GM23338 (cell line): ENCODE measurements at regions not wholly inside any gene's neighbourhood (a gene's known extent, or its start where the extent isn't known, plus 50 kb on each side); places are given as distances from the start of the nearest gene placed in this dataset.

ENCODE experiments used
- ATAC-seq: fragments of 200-7000 bp; cut with Tn5 transposase; 3 replicates; pipeline ENCODE4 v1.9.1; 2020
- DNase-seq: peaks from one replicate; pipeline ENCODE4 v3.0.0-alpha.2; 2015; ENCODE audit warnings: low spot score
- H2AFZ ChIP-seq: fragments of 200-600 bp; sonication (generic); 2 replicates; pipeline ENCODE4 v1.8.0; 2016; ENCODE audit warnings: antibody characterized with exemption, mild to moderate bottlenecking, moderate library complexity
- H3F3A ChIP-seq: fragments of 200-600 bp; sonication (generic); replicated peaks from 2 replicates; pipeline ENCODE4 v1.8.0; 2017; ENCODE audit warnings: antibody characterized with exemption, mixed run types, low read depth
- H3K27ac ChIP-seq: fragments of 200-600 bp; sonication (generic); 2 replicates; pipeline ENCODE4 v1.6.1; 2016; ENCODE audit warnings: low read depth
- H3K27me3 ChIP-seq: fragments of 200-600 bp; sonication (generic); 2 replicates; pipeline ENCODE4 v1.8.0; 2016; ENCODE audit warnings: mild to moderate bottlenecking, mixed run types, moderate library complexity; ENCODE audit not compliant: insufficient read depth
- H3K36me3 ChIP-seq: fragments of 200-600 bp; sonication (generic); 2 replicates; pipeline ENCODE4 v1.8.0; 2016; ENCODE audit warnings: mild to moderate bottlenecking; ENCODE audit not compliant: insufficient read depth
- H3K4me1 ChIP-seq: fragments of 200-600 bp; sonication (generic); 2 replicates; pipeline ENCODE4 v1.8.0; 2016; ENCODE audit warnings: mild to moderate bottlenecking, moderate library complexity; ENCODE audit not compliant: insufficient read depth
- H3K4me2 ChIP-seq: fragments of 200-600 bp; sonication (generic); 2 replicates; pipeline ENCODE4 v1.7.1; 2017; ENCODE audit warnings: mixed run types
- H3K4me3 ChIP-seq: fragments of 200-600 bp; sonication (generic); 2 replicates; pipeline ENCODE4 v1.6.1; 2016; ENCODE audit warnings: mixed run types
- H3K79me2 ChIP-seq: fragments of 200-600 bp; sonication (generic); replicated peaks from 2 replicates; pipeline ENCODE4 v1.8.0; 2017; ENCODE audit warnings: mild to moderate bottlenecking; ENCODE audit not compliant: insufficient read depth
- H3K9me2 ChIP-seq: fragments of 200-600 bp; sonication (generic); 2 replicates; pipeline ENCODE4 v1.8.0; 2017; ENCODE audit not compliant: insufficient read depth
- H4K20me1 ChIP-seq: fragments of 200-600 bp; sonication (generic); replicated peaks from 2 replicates; pipeline ENCODE4 v1.8.0; 2017; ENCODE audit warnings: mild to moderate bottlenecking; ENCODE audit not compliant: insufficient read depth
- H3K27ac Mint-ChIP-seq: 2 replicates; pipeline ENCODE4 v1.8.0; 2020; ENCODE audit warnings: inconsistent platforms, mild to moderate bottlenecking, moderate library complexity, mixed read lengths
- H3K27me3 Mint-ChIP-seq: 3 replicates; pipeline ENCODE4 v1.8.0; 2022; ENCODE audit warnings: low read depth, mild to moderate bottlenecking, moderate library complexity, mixed read lengths, inconsistent platforms; ENCODE audit not compliant: insufficient read depth, poor library complexity
- H3K36me3 Mint-ChIP-seq: 3 replicates; pipeline ENCODE4 v1.8.0; 2021; ENCODE audit warnings: low read depth, mild to moderate bottlenecking, inconsistent platforms, moderate library complexity, mixed read lengths
- H3K4me1 Mint-ChIP-seq: 3 replicates; pipeline ENCODE4 v1.8.0; 2020; ENCODE audit warnings: mild to moderate bottlenecking, inconsistent platforms, mixed read lengths
- H3K4me3 Mint-ChIP-seq: 3 replicates; pipeline ENCODE4 v1.8.0; 2021; ENCODE audit warnings: moderate library complexity, mild to moderate bottlenecking, inconsistent platforms, mixed read lengths
- H3K9me3 Mint-ChIP-seq: 3 replicates; pipeline ENCODE4 v1.8.0; 2020; ENCODE audit warnings: moderate library complexity, mild to moderate bottlenecking, inconsistent platforms, mixed read lengths
- CREB1 ChIP-seq: fragments of 250-450 bp; sonication (Bioruptor Pico); IDR thresholded peaks from 2 replicates; pipeline ENCODE4 v1.5.0; 2020; ENCODE audit warnings: low read depth, mild to moderate bottlenecking, moderate library complexity
- CTCF ChIP-seq, 2 experiments: fragments of 200-600 bp in 1 of 2; sonication (generic) in 1 of 2; conservative IDR thresholded peaks; 2 replicates each; pipeline versions ENCODE4 v1.5.1 to v1.6.1; 2016 to 2017; ENCODE audit warnings: antibody characterized with exemption in 2 of 2, low read depth in 2 of 2, mild to moderate bottlenecking in 2 of 2, moderate library complexity in 1 of 2
- ETS1 ChIP-seq: IDR thresholded peaks from 2 replicates; pipeline ENCODE4 v1.6.1; 2016; ENCODE audit warnings: antibody characterized with exemption
- EZH2 ChIP-seq: fragments of 200-600 bp; sonication (generic); IDR thresholded peaks from one replicate; pipeline ENCODE4 v1.8.0; 2017; ENCODE audit warnings: antibody characterized with exemption, mild to moderate bottlenecking, low read depth; ENCODE audit not compliant: unreplicated experiment
- EZH2phosphoT487 ChIP-seq: fragments of 200-600 bp; sonication (generic); IDR thresholded peaks from one replicate; pipeline ENCODE4 v1.8.1; 2018; ENCODE audit warnings: antibody characterized with exemption; ENCODE audit not compliant: unreplicated experiment
- NANOG ChIP-seq: IDR thresholded peaks from 2 replicates; pipeline ENCODE4 v1.6.1; 2016; ENCODE audit warnings: antibody characterized with exemption, borderline replicate concordance
- REST ChIP-seq: IDR thresholded peaks from one replicate; pipeline ENCODE4 v1.6.1; 2018; ENCODE audit warnings: antibody characterized with exemption; ENCODE audit not compliant: unreplicated experiment
- STAT1 ChIP-seq: IDR thresholded peaks from one replicate; pipeline ENCODE4 v1.6.1; 2016; ENCODE audit warnings: antibody characterized with exemption; ENCODE audit not compliant: unreplicated experiment
- ZNF114 ChIP-seq: fragments of 250-450 bp; sonication (Bioruptor Pico); IDR thresholded peaks from 2 replicates; pipeline ENCODE4 v1.5.0; 2020; ENCODE audit warnings: mild to moderate bottlenecking, moderate library complexity
- ZNF462 ChIP-seq: fragments of 250-450 bp; sonication (Bioruptor Pico); IDR thresholded peaks from 2 replicates; pipeline ENCODE4 v1.5.0; 2020; ENCODE audit warnings: mild to moderate bottlenecking, moderate library complexity

GRCh38 chr6:91161246-91161645 is 574.4 kb upstream of the MAP3K7 start (continued):
- TF ChIP-seq ZNF114 (CRISPR knock-in tag) (no peak), NANOG (no peak), ZNF462 (CRISPR knock-in tag) (no peak), EZH2phosphoT487 (no peak)

- Mint-ChIP-seq H3K27me3 (peaks cover 2% of the 10 kb centered on the region), H3K4me3 (no peak overlapping the region), H3K4me1 (peaks cover 28% of the 10 kb centered on the region), H3K27ac (no peak overlapping the region), H3K36me3 (no peaks in the 10 kb centered on the region), H3K9me3 (no peaks in the 10 kb centered on the region)
- H3K36me3 ChIP-seq = no peaks in the 10 kb centered on the region
- H3K27ac ChIP-seq = no peak overlapping the region
- ATAC-seq (peak; percentile 78), DNase-seq (no peak)
- no peaks in the 10 kb centered on the region for H3F3A ChIP-seq
- H3K4me3 ChIP-seq = no peak overlapping the region
- H3K79me2 ChIP-seq = no peaks in the 10 kb centered on the region
- H3K4me2 ChIP-seq = no peak overlapping the region; the same call in 1 of the 2 replicates
- no peaks in the 10 kb centered on the region for H4K20me1 ChIP-seq
- no peak overlapping the region; the same call in 1 of the 2 replicates for H2AFZ ChIP-seq
- no peaks in the 10 kb centered on the region for H3K9me2 ChIP-seq
- peaks cover 23% of the 10 kb centered on the region for H3K4me1 ChIP-seq
- no peaks in the 10 kb centered on the region for H3K27me3 ChIP-seq
- TF ChIP-seq STAT1 = no peak
- TF ChIP-seq CREB1 (CRISPR knock-in tag) = no peak
- no peak for TF ChIP-seq REST
- TF ChIP-seq CTCF (conservative IDR thresholded peaks at IDR 0.05; ENCODE audit: low read depth in 2 of 2) = no peak
- TF ChIP-seq NANOG = no peak
- no peak for TF ChIP-seq EZH2
- no peak for TF ChIP-seq ETS1
Observed at GRCh38 chr6:91155129-91155785, 568.4 kb upstream of the MAP3K7 start.
